ENCODE measurements at regions not wholly inside any gene's neighbourhood (a gene's known extent, or its start where the extent isn't known, plus 50 kb on each side); places are given as distances from the start of the nearest gene placed in this dataset.

GRCh38 chr10:121082984-121083383 lies 231.8 kb downstream of the WDR11 start:
- H3K9me3 ChIP-seq = no peaks in the 10 kb centered on the region
- intact Hi-C loops (cut with DNase I) = no loop called here
- TF ChIP-seq, protein P1, sequence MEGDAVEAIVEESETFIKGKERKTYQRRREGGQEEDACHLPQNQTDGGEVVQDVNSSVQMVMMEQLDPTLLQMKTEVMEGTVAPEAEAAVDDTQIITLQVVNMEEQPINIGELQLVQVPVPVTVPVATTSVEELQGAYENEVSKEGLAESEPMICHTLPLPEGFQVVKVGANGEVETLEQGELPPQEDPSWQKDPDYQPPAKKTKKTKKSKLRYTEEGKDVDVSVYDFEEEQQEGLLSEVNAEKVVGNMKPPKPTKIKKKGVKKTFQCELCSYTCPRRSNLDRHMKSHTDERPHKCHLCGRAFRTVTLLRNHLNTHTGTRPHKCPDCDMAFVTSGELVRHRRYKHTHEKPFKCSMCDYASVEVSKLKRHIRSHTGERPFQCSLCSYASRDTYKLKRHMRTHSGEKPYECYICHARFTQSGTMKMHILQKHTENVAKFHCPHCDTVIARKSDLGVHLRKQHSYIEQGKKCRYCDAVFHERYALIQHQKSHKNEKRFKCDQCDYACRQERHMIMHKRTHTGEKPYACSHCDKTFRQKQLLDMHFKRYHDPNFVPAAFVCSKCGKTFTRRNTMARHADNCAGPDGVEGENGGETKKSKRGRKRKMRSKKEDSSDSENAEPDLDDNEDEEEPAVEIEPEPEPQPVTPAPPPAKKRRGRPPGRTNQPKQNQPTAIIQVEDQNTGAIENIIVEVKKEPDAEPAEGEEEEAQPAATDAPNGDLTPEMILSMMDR (IDR thresholded peaks at IDR 0.05) = no peak
- H3K27me3 ChIP-seq = no peaks in the 10 kb centered on the region
- no peak overlapping the region for H3K4me3 ChIP-seq
- FAIRE-seq (no peak), ATAC-seq (no peak), DNase-seq (no peak)
- H3K4me1 ChIP-seq = no peaks in the 10 kb centered on the region
- 68 to 75% methylated on average over 3 of the region's 3 CpGs for WGBS, 2 donors
- no peaks in the 10 kb centered on the region for H3K36me3 ChIP-seq
- no peak overlapping the region for H3K27ac ChIP-seq

GRCh38 chr10:121084016-121084674 lies 233.0 kb downstream of the WDR11 start:
- DNase-seq = no peak
- WGBS, 2 donors = 46 to 56% methylated on average over 8 of the region's 8 CpGs
- Histone ChIP-seq H3K36me3 (no peaks in the 10 kb centered on the region), H3K27me3 (no peaks in the 10 kb centered on the region), H3K27ac (no peak overlapping the region), H3K4me3 (no peak overlapping the region), H3K4me1 (no peaks in the 10 kb centered on the region), H3K9me3 (no peaks in the 10 kb centered on the region)
- intact Hi-C loops (cut with DNase I) = no loop called here
- FAIRE-seq = no peak
- TF ChIP-seq, protein P1 (IDR thresholded peaks at IDR 0.05) = no peak
- no peak for ATAC-seq

- no peak overlapping the region for H3K27ac ChIP-seq
- no peak for DNase-seq
- H3K27me3 ChIP-seq = no peaks in the 10 kb centered on the region
- intact Hi-C loops (cut with DNase I) = no loop called here
- WGBS, 2 donors = 53 to 70% methylated on average over 7 of the region's 7 CpGs
- ATAC-seq = no peak
- H3K4me3 ChIP-seq = no peak overlapping the region
- H3K36me3 ChIP-seq = no peaks in the 10 kb centered on the region
- H3K9me3 ChIP-seq = no peaks in the 10 kb centered on the region
- no peaks in the 10 kb centered on the region for H3K4me1 ChIP-seq
- TF ChIP-seq, protein P1 (IDR thresholded peaks at IDR 0.05) = no peak
- no peak for FAIRE-seq
Observed at GRCh38 chr10:121084675-121085070, 233.5 kb downstream of the WDR11 start.

GRCh38 chr10:121085367-121085766 lies 234.2 kb downstream of the WDR11 start:
- intact Hi-C loops (cut with DNase I) = no loop called here
- Histone ChIP-seq H3K27me3 (no peaks in the 10 kb centered on the region), H3K27ac (no peak overlapping the region), H3K9me3 (no peaks in the 10 kb centered on the region), H3K36me3 (no peaks in the 10 kb centered on the region), H3K4me1 (no peaks in the 10 kb centered on the region), H3K4me3 (no peak overlapping the region)
- FAIRE-seq (no peak), DNase-seq (no peak), ATAC-seq (no peak)
- 60 to 69% methylated on average over 6 of the region's 6 CpGs for WGBS, 2 donors
- TF ChIP-seq, protein P1 (IDR thresholded peaks at IDR 0.05) = no peak

GRCh38 chr10:121087129-121087528 lies 236.0 kb downstream of the WDR11 start:
- Histone ChIP-seq H3K27me3 (no peaks in the 10 kb centered on the region), H3K27ac (no peak overlapping the region), H3K4me1 (no peaks in the 10 kb centered on the region), H3K4me3 (no peak overlapping the region), H3K9me3 (no peaks in the 10 kb centered on the region), H3K36me3 (no peaks in the 10 kb centered on the region)
- TF ChIP-seq, protein P1 (IDR thresholded peaks at IDR 0.05) = no peak
- WGBS, 2 donors = 73 to 74% methylated on average over 9 of the region's 9 CpGs
- FAIRE-seq = no peak
- no peak for DNase-seq
- no peak for ATAC-seq
- intact Hi-C loops (cut with DNase I) = no loop called here
